Adipocyte (in vitro differentiated cells): ENCODE measurements at regions not wholly inside any gene's neighbourhood (a gene's known extent, or its start where the extent isn't known, plus 50 kb on each side); places are given as distances from the start of the nearest gene placed in this dataset.

Experiments
- DNase-seq: peaks from one replicate; pipeline ENCODE4 v3.0.0-alpha.2; 2015; ENCODE audit warnings: low read depth
- H3K27me3 ChIP-seq: replicated peaks from 2 replicates; pipeline ENCODE4 v1.7.0; 2013; ENCODE audit warnings: mild to moderate bottlenecking, low read length, moderate library complexity; ENCODE audit not compliant: control insufficient read depth, insufficient read depth
- H3K36me3 ChIP-seq: 2 replicates; pipeline ENCODE4 v1.7.0; 2013; ENCODE audit warnings: low read length, mild to moderate bottlenecking, moderate library complexity; ENCODE audit not compliant: control insufficient read depth, insufficient read depth, severe bottlenecking
- H3K4me1 ChIP-seq: 2 replicates; pipeline ENCODE4 v1.7.0; 2013; ENCODE audit warnings: mild to moderate bottlenecking, low read length, moderate library complexity; ENCODE audit not compliant: control insufficient read depth, insufficient read depth
- H3K4me3 ChIP-seq: 2 replicates; pipeline ENCODE4 v1.7.0; 2013; ENCODE audit warnings: mild to moderate bottlenecking, low read length, moderate library complexity
- H3K9ac ChIP-seq: 2 replicates; pipeline ENCODE4 v1.7.0; 2013; ENCODE audit warnings: mild to moderate bottlenecking, low read length, moderate library complexity
- H3K9me3 ChIP-seq: 2 replicates; pipeline ENCODE4 v1.7.0; 2013; ENCODE audit warnings: mild to moderate bottlenecking, low read length, moderate library complexity; ENCODE audit not compliant: control insufficient read depth

GRCh38 chr5:29800752-29801151 is 1392.7 kb upstream of the CDH6 start:
- Histone ChIP-seq H3K4me1 (no peaks in the 10 kb centered on the region), H3K4me3 (no peak overlapping the region), H3K27me3 (no peaks in the 10 kb centered on the region), H3K9me3 (no peaks in the 10 kb centered on the region), H3K9ac (no peak overlapping the region), H3K36me3 (no peaks in the 10 kb centered on the region)
- no peak for DNase-seq

- Histone ChIP-seq H3K36me3 (no peaks in the 10 kb centered on the region), H3K4me1 (no peaks in the 10 kb centered on the region), H3K9me3 (no peaks in the 10 kb centered on the region), H3K27me3 (no peaks in the 10 kb centered on the region), H3K9ac (no peak overlapping the region), H3K4me3 (no peak overlapping the region)
- DNase-seq, result no peak
Measured at GRCh38 chr5:29796013-29796412, 1397.5 kb upstream of the CDH6 start.

- DNase-seq, result peak; percentile 6
- Histone ChIP-seq H3K4me1 (no peaks in the 10 kb centered on the region), H3K27me3 (no peaks in the 10 kb centered on the region), H3K4me3 (no peak overlapping the region), H3K9me3 (no peaks in the 10 kb centered on the region), H3K9ac (no peak overlapping the region), H3K36me3 (no peaks in the 10 kb centered on the region)
Measured at GRCh38 chr5:29795096-29795652, 1398.3 kb upstream of the CDH6 start.

GRCh38 chr5:29794141-29794787 is 1399.2 kb upstream of the CDH6 start:
- H3K9me3 ChIP-seq, result no peaks in the 10 kb centered on the region
- H3K36me3 ChIP-seq, result no peaks in the 10 kb centered on the region
- no peak for DNase-seq
- H3K27me3 ChIP-seq, result no peaks in the 10 kb centered on the region
- no peak overlapping the region for H3K4me3 ChIP-seq
- H3K4me1 ChIP-seq, result no peaks in the 10 kb centered on the region
- no peak overlapping the region for H3K9ac ChIP-seq

DNA sequence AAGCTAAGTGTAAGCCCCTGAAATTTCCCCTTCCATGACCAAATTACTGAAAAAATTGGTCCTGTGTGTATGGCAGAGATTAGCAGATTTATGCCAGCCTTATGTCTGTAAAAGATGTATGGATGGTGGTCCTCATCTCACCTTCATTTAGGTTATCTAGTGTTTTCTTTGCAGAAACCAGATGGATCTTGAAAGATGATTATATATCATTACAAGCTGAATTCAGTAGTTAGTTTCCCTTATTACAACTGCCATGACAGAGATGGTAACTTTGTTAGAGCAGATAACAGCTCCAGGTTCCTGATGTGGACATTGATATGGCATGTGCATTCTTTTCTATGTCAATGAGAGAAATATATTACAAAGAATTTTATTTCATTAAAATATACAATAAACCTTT is 1403.2 kb upstream of the CDH6 start:
- H3K27me3 ChIP-seq, result no peaks in the 10 kb centered on the region
- H3K9ac ChIP-seq, result no peak overlapping the region
- no peaks in the 10 kb centered on the region for H3K9me3 ChIP-seq
- no peaks in the 10 kb centered on the region for H3K4me1 ChIP-seq
- DNase-seq, result no peak
- H3K4me3 ChIP-seq, result no peak overlapping the region
- H3K36me3 ChIP-seq, result no peaks in the 10 kb centered on the region

DNA sequence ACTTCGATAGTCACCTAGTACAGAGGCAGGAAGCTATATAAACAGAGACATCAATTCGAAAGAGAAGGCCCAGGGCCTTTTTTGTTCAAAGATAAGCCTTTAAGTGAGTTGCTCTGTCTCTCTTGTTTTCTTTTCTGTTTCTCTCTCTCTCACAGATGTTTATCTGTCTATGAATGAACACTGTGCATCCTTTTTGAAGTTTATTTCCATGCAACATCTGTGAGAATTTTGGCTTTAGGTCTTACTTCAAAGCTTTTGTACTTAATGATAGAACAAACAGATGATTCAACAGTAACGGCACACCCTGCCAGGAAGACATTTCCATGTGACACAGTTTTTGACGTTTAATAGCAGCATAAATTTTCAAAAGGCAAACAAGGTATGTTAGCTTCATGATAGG is 1413.1 kb upstream of the CDH6 start:
- no peaks in the 10 kb centered on the region for H3K9me3 ChIP-seq
- no peak overlapping the region for H3K4me3 ChIP-seq
- H3K27me3 ChIP-seq, result no peaks in the 10 kb centered on the region

DNA sequence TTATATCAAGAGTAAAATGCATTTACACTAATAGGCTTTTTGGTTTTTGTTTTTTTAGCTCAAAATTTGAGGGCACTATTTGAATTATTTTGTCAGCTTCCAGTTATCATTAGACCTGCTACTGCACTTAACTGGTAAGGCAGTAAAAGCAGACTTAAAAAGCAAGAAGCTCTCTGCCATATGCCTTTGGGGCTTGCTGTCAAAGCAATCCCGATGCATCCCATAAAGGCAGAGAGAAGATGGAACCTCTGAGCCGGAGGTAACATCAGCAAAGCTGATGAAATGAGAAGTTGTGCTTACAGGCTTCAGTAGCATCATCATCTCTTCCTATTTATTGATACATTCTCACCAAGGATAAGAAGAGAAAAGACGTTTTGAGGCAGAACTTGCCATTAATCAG is 1414.3 kb upstream of the CDH6 start:
- no peaks in the 10 kb centered on the region for H3K36me3 ChIP-seq
- DNase-seq, result no peak
- H3K27me3 ChIP-seq, result no peaks in the 10 kb centered on the region
- no peak overlapping the region for H3K9ac ChIP-seq
- H3K9me3 ChIP-seq, result no peaks in the 10 kb centered on the region
- H3K4me3 ChIP-seq, result no peak overlapping the region
- no peaks in the 10 kb centered on the region for H3K4me1 ChIP-seq

More for the DNA sequence above, 1413.1 kb upstream of the CDH6 start:
- Histone ChIP-seq H3K4me1 (no peaks in the 10 kb centered on the region), H3K9ac (no peak overlapping the region), H3K36me3 (no peaks in the 10 kb centered on the region)
- DNase-seq, result no peak

DNA sequence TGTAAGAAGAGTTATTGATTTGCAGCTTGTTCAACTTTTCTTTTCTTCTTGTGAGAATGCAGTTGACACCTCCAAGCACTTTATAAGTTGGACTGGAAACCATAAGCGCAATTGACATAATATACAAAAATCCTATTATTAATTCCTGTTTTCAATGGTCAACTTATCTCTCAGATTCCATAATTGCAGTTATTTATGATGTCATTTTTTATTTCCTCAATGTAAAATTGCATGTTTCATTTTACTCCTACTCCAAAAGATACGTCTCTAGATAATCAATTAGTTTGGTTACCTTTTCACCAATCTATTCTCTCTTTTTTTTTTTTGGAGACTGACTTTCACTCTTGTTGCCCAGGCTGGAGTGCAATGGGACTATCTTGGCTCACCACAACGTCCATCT is 1416.1 kb upstream of the CDH6 start:
- no peak for DNase-seq
- no peak overlapping the region for H3K9ac ChIP-seq
- no peaks in the 10 kb centered on the region for H3K27me3 ChIP-seq
- no peaks in the 10 kb centered on the region for H3K4me1 ChIP-seq
- H3K36me3 ChIP-seq, result no peaks in the 10 kb centered on the region
- no peaks in the 10 kb centered on the region for H3K9me3 ChIP-seq
- H3K4me3 ChIP-seq, result no peak overlapping the region

DNA sequence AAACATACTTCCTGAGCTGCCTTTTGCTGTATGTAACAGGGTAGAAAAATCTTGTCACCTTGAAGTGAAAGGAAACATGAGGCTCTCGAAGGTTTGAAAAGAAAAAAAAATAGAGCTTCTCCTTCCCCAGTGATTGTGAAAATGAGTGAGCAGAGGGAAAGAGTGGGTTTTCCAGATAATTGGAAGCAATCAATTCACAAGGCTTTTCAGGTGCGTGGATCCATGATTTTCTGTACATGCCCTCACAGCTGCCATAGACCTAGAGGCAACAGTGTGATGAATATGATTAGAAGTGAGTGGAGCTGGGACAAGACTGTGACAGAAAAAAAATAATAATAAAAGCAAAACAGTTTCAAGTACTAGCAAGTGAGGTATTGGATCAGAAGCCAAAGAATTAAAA is 1422.5 kb upstream of the CDH6 start:
- H3K36me3 ChIP-seq, result no peaks in the 10 kb centered on the region
- no peak overlapping the region for H3K4me3 ChIP-seq
- no peak for DNase-seq
- no peak overlapping the region for H3K9ac ChIP-seq
- H3K27me3 ChIP-seq, result no peaks in the 10 kb centered on the region
- H3K9me3 ChIP-seq, result no peaks in the 10 kb centered on the region
- H3K4me1 ChIP-seq, result no peaks in the 10 kb centered on the region

- H3K9ac ChIP-seq, result no peak overlapping the region
- DNase-seq, result no peak
- no peaks in the 10 kb centered on the region for H3K9me3 ChIP-seq
- no peak overlapping the region for H3K4me3 ChIP-seq
- no peaks in the 10 kb centered on the region for H3K36me3 ChIP-seq
- H3K4me1 ChIP-seq, result no peaks in the 10 kb centered on the region
- H3K27me3 ChIP-seq, result no peaks in the 10 kb centered on the region
Measured at GRCh38 chr5:29769474-29769873, 1424.0 kb upstream of the CDH6 start.

GRCh38 chr5:29758986-29759421 is 1434.5 kb upstream of the CDH6 start:
- Histone ChIP-seq H3K9me3 (no peaks in the 10 kb centered on the region), H3K4me1 (no peaks in the 10 kb centered on the region), H3K27me3 (no peaks in the 10 kb centered on the region), H3K4me3 (no peak overlapping the region), H3K36me3 (no peaks in the 10 kb centered on the region), H3K9ac (no peak overlapping the region)
- no peak for DNase-seq

GRCh38 chr5:29750453-29750852 is 1443.0 kb upstream of the CDH6 start:
- Histone ChIP-seq H3K36me3 (no peaks in the 10 kb centered on the region), H3K9me3 (no peaks in the 10 kb centered on the region), H3K9ac (no peak overlapping the region), H3K27me3 (no peaks in the 10 kb centered on the region), H3K4me3 (no peak overlapping the region), H3K4me1 (no peaks in the 10 kb centered on the region)
- DNase-seq, result no peak
